Psoas muscle (tissue), 7 donors: ENCODE measurements at regions not wholly inside any gene's neighbourhood (a gene's known extent, or its start where the extent isn't known, plus 50 kb on each side); places are given as distances from the start of the nearest gene placed in this dataset.
A peak's percentile ranks its signal among the peaks of the same experiment; 100 is the strongest.

Source experiments
- ATAC-seq, 4 donors: fragments of 200-7000 bp; cut with Tn5 transposase; one replicate each; pipeline ENCODE4 v1.9.1; 2020; ENCODE audit warnings: moderate library complexity in 3 of 4, mild to moderate bottlenecking in 2 of 4
- DNase-seq, 2 donors: peaks; one replicate each; pipeline ENCODE4 v3.0.0-alpha.2; 2020
- H3K27ac ChIP-seq: fragments of 200-600 bp; one replicate; pipeline ENCODE4 v1.8.0; 2022
- H3K27me3 ChIP-seq, 3 donors: fragments of 200-600 bp in 1 of 3; one replicate each; pipeline versions ENCODE4 v1.6.1 to v1.8.0; 2013 to 2022; ENCODE audit warnings: low read length in 2 of 3, mild to moderate bottlenecking in 2 of 3, moderate library complexity in 1 of 3; ENCODE audit not compliant: insufficient read depth in 3 of 3
- H3K36me3 ChIP-seq, 2 donors: fragments of 200-600 bp in 1 of 2; one replicate each; pipeline versions ENCODE4 v1.6.1 to v1.8.0; 2013 to 2022; ENCODE audit warnings: low read depth in 1 of 2, mild to moderate bottlenecking in 1 of 2, moderate library complexity in 1 of 2; ENCODE audit not compliant: insufficient read depth in 1 of 2
- H3K4me1 ChIP-seq: fragments of 200-600 bp; one replicate; pipeline ENCODE4 v1.8.0; 2022
- H3K4me3 ChIP-seq: fragments of 200-600 bp; one replicate; pipeline ENCODE4 v1.8.0; 2022; ENCODE audit warnings: mild to moderate bottlenecking
- H3K9me3 ChIP-seq: fragments of 200-600 bp; one replicate; pipeline ENCODE4 v1.8.0; 2022
- CTCF ChIP-seq: fragments of 200-600 bp; IDR thresholded peaks from one replicate; pipeline ENCODE4 v1.8.0; 2022; ENCODE audit warnings: antibody characterized with exemption
- WGBS, 3 donors: extraction: QIAGEN DNeasy Blood & Tissue Kit; methylation state at CpG; one replicate each; pipeline versions ENCODE4 v1.1.6 to v1.1.7; 2013; 5-methylcytosine and 5-hydroxymethylcytosine counted together
- intact Hi-C, 2 donors: fragments of 100-400 bp; cut with DNase I; formaldehyde crosslinking; loops; one replicate each; pipeline versions ENCODE4 v1.11.0 to v1.14.2; 2022
- donor health status: healthy with polysubstance abuse.
- donor health status: DM: no; HTN: no; CAD: no; lungs with moderate emphysema.
- donor health status: Bipolar disorder and iron deficiency.
- donor health status: healthy.
- donor health status: DM: yes; HTN: yes; CAD: no.
- donor health status: DM: no; HTN: no; CAD: no.
- donor health status: DM: yes; HTN: yes; CAD: no.

DNA sequence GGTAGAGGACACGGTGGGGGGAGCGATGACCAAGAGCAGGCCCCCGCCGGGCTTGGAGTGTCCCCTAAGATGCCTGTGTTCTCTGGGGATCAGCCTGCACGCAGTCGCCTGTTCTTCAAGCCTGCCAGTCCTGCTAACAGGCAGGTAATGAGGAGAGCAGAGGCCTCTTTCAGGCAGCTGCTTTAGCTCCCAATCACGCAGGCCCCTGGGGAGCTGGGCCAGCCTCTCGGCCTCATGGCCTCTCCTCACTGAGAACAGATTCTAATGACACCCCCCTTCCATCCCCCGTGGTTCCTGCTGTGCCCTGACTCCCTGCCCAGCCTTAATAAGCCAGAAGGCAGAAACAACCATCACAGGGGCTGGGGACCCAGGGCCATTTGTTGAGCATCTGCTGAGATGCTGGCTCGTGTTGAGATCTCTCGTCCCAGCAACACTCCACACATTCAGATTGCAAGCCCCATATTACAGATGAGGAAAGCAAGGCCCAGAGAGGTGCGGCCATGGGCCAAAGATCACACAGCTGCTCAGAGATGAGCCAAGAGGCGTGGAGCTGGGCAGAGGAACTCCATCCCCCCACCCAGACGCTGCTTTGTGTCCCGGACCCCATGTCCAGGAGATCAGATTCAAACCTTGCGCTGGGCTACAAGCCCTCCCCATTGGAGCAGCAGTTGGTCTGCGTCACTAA, 71.6 kb upstream of the CASZ1 start:
- TF ChIP-seq CTCF: no peak

DNA sequence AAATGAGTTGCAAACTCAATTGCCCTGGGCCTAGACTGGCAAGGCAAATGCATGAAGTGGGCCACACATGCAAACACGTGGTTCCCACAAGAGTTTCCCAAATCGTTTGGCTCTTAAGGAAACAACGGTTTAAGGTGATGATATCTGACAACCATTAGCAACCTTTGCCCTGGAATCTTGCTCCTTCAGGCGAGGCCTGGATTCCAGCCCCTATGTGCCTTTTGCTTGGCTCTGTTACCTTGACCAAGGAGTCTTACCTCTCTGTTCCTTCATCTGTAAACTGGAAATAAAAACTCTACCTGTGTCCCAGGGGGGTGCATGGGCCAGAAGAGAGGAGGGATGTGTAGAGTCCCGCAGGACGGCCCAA, 72.1 kb upstream of the CASZ1 start:
- Histone ChIP-seq H3K27me3 (peaks cover 0 to 1% (median 0%) of the 10 kb centered on the region in 3 donors), H3K36me3 (no peaks in the 10 kb centered on the region), H3K4me1 (peaks cover 6% of the 10 kb centered on the region), H3K9me3 (no peaks in the 10 kb centered on the region), H3K27ac (no peak overlapping the region), H3K4me3 (no peak overlapping the region)
- DNase-seq (peak in 1 of 2 donors; percentile 17), ATAC-seq (no peak)
- TF ChIP-seq CTCF: no peak
- intact Hi-C loops: loop anchor here (5.0 to 10.0 kb wide), 3 partner anchors 184 to 371 kb away; no protein-coding TSS in a partner anchor
- WGBS, 3 donors: 67 to 71% (median 68%) methylated on average over 6 of the region's 6 CpGs

More for the DNA sequence above, 71.6 kb upstream of the CASZ1 start:
- Histone ChIP-seq H3K4me3 (no peak overlapping the region), H3K27me3 (peaks cover 0 to 1% (median 0%) of the 10 kb centered on the region in 3 donors), H3K27ac (no peak overlapping the region), H3K4me1 (peaks cover 10% of the 10 kb centered on the region), H3K36me3 (no peaks in the 10 kb centered on the region), H3K9me3 (no peaks in the 10 kb centered on the region)
- DNase-seq (peak in 1 of 2 donors; percentile 41), ATAC-seq (no peak)
- WGBS, 3 donors: 64 to 70% (median 67%) methylated on average over 17 of the region's 17 CpGs
- intact Hi-C loops: loop anchor here (5.0 to 10.0 kb wide), 3 partner anchors 183 to 371 kb away; no protein-coding TSS in a partner anchor

DNA sequence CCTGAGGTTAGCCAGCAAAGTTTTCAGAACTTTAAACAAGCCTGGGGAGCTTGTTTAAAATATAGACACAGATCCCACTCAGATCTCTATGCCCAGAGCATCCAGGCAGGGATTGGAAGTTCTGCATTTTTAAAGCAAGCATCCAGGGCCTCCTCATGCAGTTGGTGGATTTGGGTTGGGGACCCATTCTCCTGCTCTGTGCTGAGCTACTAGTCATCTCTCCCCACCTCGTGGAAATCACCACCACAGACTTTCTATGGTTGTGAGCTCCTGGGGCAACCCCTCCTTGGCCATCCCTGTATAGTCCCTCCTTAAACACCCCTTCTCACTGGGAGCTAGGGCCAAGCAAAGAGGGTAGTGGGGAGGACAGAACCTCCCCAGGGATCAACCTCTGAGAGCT, 73.5 kb upstream of the CASZ1 start:
- Histone ChIP-seq H3K27ac (no peak overlapping the region), H3K4me3 (no peak overlapping the region), H3K9me3 (no peaks in the 10 kb centered on the region), H3K27me3 (peaks cover 0 to 1% (median 0%) of the 10 kb centered on the region in 3 donors), H3K4me1 (peaks cover 6% of the 10 kb centered on the region), H3K36me3 (no peaks in the 10 kb centered on the region)
- ATAC-seq: no peak
- intact Hi-C loops: loop anchor here (5.0 to 10.0 kb wide), 3 partner anchors 185 to 373 kb away; no protein-coding TSS in a partner anchor
- whole genome bisulfite sequencing, 3 donors: 29 to 48% (median 47%) methylated on average over 1 of the region's 1 CpG
- no peak for TF ChIP-seq CTCF
- DNase-seq: no peak

DNA sequence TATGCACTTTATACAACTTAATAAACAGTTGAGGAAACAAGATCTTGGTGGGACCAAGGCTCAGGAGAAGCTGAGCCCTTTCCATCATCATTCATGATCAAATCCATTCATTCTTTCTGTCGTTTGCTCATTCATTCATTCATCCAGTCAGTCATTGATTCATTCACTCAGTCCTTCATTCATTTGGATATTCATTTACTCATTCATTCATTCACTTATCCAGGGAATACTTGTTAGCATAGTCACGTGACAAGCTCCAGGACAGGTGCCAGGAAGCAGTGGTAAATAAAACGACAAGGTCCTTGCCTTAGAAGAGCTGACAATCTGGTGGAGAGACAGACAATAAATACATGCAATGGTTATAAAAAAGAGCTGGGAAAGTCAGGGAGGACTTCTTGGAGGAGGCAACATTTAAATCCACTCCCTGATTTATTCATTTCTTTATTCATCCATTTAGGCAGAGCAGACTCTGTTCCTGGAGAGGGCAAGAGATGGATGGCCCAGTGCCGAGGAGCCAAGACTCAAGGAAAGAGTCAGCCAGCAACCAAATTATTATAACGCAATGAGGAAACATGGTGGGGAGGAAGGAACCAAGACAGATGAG, 74.1 kb upstream of the CASZ1 start:
- no peak for ATAC-seq
- Histone ChIP-seq H3K36me3 (no peaks in the 10 kb centered on the region), H3K4me1 (peaks cover 6% of the 10 kb centered on the region), H3K4me3 (no peak overlapping the region), H3K9me3 (no peaks in the 10 kb centered on the region), H3K27ac (no peak overlapping the region), H3K27me3 (peaks cover 0 to 1% (median 0%) of the 10 kb centered on the region in 3 donors)
- intact Hi-C loops: no loop called here
- DNase-seq: no peak
- no peak for TF ChIP-seq CTCF
- WGBS, 3 donors: 56 to 71% (median 61%) methylated on average over 5 of the region's 5 CpGs
